DMS114 treated with DMSO at 0.1 percent for 48 hours (cell line): ENCODE measurements at regions not wholly inside any gene's neighbourhood (a gene's known extent, or its start where the extent isn't known, plus 50 kb on each side); places are given as distances from the start of the nearest gene placed in this dataset.
"Not testable (repeated sequence)": the region's sequence is repeated elsewhere in the genome, so short reads cannot be mapped to it uniquely, and the experiment has no call there.

Experiments used
- DNase-seq: peaks from one replicate; lab custom pipeline; 2025; ENCODE audit not compliant: unreplicated experiment; lab: John Stamatoyannopoulos, UW

DNA sequence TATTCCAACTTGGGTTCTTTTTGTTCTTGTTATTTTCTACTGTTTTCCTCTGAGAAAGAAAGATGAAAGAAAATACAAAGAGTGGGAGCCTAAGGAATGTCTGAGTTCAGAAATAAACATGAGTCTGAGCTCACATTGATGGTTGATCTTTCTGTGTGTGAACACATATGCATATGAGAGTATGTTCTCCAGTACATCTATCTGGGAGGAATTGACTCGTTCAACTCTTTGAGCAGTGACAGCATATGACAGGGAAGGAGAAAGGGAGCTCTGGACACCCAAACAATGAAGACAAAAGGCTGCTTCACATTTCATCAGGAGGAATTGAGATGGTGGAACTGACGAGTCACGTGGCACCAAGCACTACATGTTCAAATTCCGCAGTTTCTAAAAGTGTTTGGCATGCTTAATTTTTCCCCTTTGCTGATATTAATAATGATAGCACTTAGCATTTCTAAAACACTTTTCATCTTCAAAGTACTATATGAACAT is 229.8 kb upstream of the ACVR2A start:
- no peak for DNase-seq

DNA sequence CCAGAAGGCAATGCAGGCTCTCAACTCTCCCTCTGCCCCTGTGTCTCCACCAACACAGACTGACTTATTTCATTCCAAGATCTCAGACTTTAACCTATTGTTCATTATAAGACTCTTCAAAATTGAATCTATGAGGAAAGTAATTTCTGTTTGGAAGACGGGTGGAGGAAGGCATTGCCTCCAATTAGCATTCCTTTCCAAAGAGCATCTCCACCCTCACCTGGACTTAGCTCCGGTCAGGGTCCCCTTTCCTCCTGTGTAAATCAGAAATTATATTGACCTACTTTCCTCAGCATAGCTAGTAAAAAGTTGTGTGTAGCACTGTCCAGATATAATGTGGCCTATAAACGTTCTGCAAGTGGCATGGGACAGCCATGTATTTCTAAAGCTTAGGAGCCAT is 230.4 kb upstream of the ACVR2A start:
- no peak for DNase-seq

DNA sequence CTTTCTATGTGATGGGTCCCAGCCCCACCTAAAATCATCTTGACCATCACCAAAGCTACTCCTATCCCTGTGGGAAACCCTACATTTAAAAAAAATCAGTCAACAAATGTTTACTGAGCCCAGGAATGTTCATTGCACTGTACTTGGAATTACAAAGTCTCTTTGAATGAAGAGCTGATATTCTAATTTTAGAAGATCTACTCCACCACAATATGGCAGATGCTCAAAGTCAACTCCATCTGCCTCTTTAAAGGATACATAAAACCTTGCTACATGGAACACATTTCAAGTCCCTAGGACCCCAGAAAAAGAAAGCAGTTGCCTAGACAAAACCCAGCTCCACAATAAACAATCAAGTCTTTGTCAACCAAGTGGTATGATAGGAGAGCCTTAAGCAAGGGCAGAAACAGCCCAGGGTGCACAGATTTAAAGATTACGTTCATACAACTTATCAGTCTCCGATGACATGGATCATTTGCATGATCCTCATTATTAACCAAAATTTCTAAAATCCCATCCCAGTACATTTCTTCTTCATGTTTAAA is 234.3 kb upstream of the ACVR2A start:
- no peak for DNase-seq

DNA sequence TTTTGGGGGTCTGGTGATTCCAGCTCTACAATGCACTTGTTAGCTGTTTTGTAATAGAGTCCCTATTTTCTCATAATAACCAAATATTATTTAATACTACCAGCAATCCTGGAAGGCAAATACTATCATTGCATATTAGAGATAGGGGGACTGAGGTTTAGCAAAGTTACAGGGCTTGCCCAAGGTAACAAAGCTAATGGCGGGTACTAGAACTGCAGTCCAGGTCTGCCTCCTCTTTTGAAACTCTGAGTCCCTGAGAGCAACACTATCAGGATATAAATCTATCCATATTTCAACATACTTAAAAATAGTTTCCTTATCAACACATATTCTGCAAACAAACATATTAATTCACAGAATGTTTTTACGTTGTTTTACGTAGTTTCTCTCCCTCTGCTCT is 235.5 kb upstream of the ACVR2A start:
- no peak for DNase-seq

DNA sequence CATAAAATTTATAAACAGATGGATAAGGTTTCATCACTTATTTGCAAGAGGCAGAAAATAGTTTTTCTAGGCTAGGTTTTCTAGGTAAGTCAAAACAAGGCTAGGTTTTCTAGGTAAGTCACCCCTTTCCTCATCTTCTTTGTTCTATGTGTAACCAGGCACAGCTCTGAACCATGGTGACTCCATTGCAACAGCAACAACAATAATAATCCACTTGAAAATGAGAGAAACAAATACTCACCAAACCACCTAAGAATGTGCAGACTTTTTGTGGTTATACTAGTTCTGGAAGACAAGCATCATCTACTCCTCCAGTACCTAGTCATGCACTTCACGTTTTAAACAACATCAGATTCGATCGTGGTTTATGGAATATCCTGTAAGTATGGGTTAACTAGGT is 237.4 kb upstream of the ACVR2A start:
- no peak for DNase-seq

DNA sequence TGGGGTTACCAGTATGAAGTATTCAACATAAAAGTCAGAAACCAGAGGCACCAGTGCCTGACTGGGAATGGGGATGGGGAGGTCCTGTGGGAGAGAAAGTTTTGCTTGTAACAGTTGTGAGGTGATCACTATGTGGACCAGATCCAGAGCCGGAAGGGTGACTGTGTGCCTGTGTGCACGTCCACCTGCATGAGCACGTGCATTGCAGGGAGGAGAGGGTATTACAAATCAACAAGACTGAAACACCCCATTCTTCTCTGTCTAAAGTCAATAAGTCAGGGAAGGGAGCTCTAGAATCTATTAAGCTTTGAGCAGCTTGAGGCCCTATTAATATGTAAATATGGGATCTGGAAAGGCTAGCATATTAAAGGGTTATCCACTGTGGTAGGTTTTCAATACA is 241.0 kb upstream of the ACVR2A start:
- no peak for DNase-seq

DNA sequence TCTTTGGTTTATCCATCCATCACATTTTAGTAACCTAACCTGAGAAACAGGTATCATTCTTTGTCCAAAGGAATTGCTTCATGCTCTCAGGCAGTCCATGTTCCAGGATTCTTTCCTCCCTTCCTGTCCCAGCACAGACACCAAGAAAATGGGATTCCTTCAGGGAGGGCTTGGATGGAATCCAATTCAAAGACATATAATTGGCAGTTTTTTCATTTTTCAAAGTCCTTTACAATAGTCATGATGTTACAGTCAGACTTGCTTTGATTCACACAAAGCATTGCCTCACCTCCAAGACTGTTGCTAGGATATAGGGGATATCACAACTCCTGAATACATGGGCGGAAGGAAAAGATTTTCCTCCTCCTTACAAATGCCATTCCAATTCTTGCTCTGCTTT is 241.4 kb upstream of the ACVR2A start:
- no peak for DNase-seq

DNA sequence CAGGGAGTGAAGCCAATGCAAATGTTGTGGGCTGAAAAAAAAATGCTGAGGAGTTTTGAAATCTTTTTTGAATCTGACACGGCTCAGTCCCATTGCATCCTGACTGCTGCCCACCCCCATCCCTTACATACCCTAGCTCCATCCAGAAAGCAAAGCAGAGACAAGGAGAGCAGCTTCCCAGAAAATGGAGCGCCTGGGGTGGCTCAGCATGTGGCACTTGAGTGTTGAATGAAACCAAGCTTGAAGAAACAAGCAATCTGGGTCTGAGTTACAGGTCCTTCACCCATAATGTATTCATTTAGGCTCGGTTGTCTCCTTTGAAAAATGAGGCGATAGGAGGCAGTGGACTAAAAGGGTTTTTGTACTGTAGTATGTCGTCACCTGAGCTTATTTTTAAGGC is 244.2 kb upstream of the ACVR2A start:
- no peak for DNase-seq

DNA sequence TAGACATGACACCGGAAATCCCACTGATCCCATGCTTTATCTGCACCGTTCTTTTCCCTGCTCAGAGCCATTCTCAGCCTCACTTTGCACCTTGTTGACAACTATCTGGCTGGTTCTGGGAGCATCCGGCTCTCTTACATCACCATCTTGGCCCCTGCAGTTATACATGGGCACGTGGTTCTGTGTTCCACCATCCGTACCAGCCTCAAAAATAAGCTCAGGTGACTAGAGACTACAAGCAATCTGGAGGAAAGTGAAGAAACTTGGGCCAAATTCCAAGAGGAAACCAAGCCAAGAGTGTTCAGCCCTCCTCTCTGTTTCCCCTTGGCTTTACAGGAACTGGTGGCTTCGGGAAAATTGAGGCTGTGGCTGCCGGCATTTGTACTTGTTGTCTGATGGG is 244.6 kb upstream of the ACVR2A start:
- no peak for DNase-seq

DNA sequence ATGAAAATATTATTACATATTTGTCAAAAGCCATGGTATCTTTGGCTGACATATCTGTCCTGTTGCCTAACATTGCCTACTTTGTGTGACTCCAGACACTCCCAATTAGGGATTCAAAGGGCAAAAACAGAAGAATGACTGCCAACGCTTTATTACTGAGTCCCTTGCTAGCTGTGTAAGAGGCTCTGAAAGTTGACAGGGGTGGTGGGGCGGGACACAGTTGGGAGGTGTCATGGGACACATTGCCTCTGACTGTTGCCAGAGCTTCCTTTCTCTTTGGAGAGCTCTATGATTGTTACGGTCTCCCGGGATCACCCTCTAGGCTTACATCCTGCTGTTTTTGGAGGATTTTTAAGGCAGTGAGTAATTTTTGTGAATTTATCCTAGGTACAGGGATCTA is 249.6 kb upstream of the ACVR2A start:
- no peak for DNase-seq

DNA sequence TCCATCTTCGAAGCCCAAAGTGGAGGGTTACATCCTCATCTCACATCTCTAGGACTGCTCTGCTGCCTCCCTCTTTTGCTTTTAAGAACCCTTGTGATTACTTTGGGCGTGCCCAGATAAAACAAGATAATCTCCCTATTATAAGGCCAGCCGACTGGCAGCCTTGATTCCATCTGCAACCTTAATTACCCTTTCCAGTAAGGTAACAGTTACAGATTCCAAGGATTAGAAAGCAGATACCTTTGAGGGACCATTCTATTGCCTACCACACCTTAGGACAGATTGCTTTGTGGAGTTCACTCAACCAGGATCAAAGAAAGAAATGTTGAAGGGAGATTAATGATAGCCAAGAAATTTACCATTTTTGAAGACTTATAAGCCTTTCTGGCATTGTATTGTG is 250.8 kb upstream of the ACVR2A start:
- DNase-seq, result no peak

DNA sequence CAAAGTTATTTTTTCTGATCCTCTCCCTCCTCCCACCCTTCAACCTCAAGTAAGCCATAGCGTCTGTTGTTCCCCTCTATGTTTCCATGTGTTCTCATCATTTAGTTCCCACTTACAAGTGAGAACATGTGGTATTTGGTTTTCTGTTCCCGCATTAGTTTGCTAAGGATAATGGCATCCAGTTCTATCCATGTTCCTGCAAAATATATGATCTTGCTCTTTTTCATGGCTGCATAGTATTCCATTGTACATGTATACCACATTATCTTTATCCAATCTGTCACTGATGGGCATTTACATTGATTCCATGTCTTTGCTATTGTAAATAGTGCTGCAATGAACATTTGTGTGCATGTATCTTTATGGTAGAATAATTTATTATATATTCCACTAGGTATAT is 252.0 kb upstream of the ACVR2A start:
- not testable (repeated sequence) for DNase-seq

DNA sequence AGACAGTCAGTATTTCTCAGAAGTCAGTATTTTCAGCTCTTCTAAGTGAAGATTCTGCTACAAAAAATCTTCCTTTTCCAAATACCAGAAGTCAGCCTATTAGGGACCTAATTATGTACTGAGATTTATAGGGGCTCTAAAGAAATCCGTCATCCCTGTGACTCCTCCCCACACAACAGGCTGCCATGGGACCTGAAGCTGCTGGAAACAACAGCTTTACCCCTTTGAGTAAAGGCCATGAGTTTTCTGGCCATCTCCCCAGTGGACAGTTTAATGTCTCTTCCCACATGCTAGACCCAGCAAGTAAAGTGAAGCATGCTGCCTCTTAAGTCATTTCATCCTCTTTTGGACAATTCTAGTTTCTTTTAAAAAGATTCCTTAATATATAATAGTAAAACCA is 255.7 kb upstream of the ACVR2A start:
- DNase-seq, result no peak

DNA sequence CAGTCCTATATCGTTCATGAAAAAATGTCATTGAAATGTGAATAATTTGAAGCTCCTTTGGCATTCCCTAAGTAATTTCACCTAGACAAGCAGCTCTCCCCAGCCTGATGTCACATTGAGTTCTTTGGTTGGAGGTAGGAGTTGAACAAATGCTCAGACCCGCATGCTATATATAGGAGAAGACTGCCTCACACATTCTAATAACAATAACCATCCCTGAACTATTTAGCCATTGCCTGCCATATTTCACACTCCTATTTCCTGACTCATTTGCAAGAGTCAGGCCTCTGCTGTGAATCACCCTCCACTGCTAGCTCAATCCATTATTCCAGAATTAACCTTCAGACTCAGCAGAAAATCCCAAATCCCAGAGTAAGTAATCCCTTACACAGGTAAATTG is 256.6 kb upstream of the ACVR2A start:
- DNase-seq, result no peak

DNA sequence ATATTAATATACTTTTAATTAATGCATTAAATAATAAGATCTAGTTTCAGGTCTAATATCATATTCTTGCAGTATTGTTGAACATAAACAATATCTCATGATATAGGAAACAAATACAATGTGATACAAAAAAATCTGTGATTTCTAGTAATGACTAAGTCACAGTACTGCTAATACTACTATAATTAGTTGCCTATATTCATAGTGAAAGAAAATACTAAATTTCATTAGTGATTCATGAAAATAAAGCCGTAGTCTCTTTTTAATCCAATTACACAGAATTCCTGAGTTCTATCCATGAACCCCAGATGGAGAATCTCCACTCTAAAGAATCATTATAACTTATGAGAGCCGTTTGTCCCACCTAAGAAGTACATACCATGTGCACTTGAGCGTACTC is 266.3 kb upstream of the ACVR2A start:
- DNase-seq, result no peak

DNA sequence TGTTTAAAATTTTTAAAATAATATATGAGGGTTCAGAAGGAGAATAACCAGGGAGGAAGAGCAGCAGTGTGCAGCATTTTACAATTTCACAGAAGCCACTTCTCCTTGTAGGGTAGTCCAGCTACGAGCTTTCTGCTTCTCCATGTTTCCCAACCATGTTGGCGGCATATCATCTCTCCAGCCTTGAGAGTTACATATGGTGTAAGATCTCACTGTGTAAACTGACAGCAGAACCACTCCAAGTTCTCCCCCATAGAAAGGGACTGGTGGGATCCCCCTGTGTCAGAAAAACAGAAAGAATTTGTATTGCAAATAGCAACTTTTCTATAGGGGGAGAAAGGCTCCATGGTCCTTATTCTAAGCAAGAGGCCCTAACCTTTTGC is 266.8 kb upstream of the ACVR2A start:
- no peak for DNase-seq

DNA sequence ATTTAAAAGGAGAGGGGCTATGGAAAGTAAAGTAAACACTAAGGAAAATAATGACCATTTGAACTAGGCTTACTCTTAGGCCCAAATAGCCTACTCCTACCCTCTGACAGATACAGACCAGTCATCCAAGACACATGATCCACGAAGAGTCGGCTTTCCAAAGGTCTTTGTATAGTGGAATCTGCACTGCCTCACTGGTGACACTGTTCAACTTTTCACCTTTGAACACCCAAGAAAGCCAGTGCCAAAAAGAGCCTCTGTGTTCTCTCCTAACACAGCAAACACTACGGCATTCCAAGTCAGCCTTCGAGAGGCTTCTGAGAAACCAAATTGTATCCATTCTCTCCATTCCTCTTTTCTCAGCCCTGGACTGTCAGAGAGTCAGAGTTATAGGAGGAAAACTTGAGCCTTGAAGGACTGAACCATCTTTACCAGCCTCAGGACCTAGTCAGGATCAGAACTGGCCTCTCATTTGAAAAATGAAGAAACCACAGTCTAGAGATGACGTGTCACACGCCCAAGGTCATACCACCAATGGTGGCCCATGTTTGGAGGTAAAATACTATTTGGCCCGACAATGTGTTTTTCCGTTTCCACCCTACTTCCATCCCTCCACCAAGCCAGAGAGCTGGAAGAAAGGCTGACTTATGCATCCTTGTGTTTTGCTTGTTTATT is 267.4 kb upstream of the ACVR2A start:
- DNase-seq, result no peak

DNA sequence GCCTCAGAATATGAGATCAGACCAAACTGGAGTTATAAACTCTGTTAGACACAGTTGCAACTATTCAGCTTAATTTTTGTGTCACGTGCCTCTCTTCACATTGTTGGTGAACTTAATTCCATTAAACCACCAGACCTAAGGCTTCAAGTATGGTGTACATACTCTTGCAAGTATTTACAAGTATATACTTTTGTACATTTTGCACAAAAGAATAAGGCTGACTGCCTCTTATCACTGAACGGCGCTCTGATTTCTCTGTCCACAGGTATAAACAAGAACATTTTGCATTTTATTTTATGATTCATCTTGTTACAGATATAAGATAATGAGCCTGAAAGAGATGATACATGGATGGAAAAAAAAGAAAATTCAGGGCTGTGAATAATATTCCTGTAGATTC is 269.7 kb upstream of the ACVR2A start:
- no peak for DNase-seq

DNA sequence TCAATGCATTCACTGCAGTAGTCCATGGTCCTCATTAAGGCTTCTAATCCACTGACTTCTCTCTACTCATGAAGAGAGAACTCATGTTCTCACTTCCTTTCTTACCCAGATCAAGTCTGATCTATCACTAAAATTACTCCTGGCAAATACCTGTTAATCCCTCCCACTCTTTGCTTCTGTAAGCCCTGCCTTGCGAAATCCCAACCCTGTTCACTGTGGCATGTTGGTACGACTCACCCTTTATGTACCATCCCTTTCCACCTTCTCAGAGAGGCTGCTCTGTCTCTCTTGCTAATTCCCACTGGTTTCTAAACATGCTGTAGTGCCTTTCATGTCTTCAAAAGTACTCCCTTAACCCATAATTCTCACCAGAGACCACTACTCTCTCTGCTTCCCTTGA is 272.2 kb upstream of the ACVR2A start:
- DNase-seq, result no peak

DNA sequence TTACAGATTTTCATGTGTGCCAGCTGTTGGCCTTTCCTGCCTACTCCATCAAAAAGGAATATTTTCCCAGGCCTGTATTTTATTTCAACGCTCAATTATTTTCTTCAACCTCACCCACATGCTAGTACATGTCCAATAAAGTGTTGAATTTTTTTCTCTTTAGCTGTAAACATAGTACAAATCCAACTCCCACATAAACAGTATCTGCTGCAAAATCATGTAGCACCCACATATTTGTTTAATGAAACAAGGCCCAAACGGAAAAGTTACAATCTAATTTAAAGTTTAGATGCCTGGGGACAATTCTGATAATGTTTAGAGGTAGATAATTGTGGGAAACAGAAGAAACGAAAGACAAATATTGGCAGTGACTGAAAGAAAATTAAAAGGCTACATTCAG is 275.4 kb upstream of the ACVR2A start:
- DNase-seq, result no peak

DNA sequence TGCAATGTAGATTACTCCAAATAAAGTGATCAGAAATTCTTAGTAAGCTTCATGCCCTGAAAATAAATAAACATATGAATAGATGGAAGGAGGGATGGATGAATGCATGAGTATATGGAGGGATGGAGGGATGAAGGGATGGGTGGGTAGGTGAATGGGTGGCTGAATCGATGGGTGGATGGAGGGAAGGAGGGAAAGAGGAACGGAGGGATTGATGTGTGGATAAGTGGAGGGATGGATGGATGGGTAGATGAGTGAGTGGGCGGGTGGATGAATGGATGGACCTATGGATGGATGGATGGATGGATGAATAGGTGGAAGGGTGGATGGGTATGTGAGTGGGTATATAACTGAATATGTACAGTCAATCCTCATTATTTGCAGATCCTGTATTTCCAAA is 276.7 kb upstream of the ACVR2A start:
- no peak for DNase-seq

DNA sequence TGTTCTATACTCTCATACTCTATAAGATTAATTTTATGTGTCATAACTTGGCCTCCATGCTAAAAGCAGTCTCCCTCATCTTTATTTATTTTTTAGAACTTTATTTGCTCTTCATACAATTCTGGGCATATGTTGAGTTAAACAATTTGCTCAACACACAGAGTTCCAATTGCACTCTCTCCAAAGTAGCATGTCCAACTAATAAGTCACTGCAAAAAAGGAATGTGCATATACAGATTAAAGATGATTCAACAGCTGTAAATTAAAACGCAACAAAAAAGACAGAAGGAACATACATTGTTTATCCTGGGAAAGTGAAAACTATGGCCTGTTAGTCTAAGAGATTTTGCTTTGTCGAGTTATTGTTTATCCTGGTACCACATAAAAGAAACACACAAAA is 277.7 kb upstream of the ACVR2A start:
- DNase-seq, result no peak

DNA sequence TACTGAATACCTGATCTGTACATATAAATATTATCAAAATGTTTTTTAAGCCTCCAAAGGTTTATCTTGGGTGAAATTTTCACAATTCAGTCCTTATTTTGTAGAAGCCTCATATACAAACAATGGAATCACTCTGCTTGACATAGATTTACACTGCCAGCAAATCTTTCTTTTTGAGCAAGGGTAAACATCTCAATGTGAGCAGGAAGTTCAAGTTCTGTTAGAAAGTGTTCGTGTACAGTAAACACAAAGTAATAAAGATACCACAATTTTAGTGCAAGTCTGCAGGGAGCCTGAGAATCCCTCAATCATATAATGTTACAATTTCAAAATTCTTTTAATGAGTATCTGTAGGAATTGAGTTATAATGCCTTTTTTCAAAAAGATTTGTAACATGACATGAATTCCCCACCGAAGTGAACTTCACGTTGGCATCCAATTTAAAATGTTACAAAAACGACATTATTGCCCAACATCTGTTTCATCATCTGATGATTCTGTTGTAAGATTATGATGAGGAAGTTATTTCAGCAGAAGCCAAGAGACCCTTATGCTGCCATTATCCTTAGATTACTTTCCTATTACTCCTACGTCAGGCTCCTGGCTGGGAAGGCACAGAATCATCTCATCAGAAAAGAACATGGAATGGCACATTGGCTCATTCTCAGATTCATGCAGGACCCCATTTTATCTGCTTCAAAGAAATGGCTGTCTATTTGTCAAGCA is 283.9 kb upstream of the ACVR2A start:
- no peak for DNase-seq
